Dedifferentiated amniotic fluid mesenchymal stem cell (primary cell): ENCODE measurements at regions not wholly inside any gene's neighbourhood (a gene's known extent, or its start where the extent isn't known, plus 50 kb on each side); places are given as distances from the start of the nearest gene placed in this dataset.
"Not testable (repeated sequence)": the region's sequence is repeated elsewhere in the genome, so short reads cannot be mapped to it uniquely, and the experiment has no call there.

Experiments
- DNase-seq: peaks from one replicate; pipeline ENCODE4 v3.0.0-alpha.2; 2016; ENCODE audit errors: extremely low spot score

DNA sequence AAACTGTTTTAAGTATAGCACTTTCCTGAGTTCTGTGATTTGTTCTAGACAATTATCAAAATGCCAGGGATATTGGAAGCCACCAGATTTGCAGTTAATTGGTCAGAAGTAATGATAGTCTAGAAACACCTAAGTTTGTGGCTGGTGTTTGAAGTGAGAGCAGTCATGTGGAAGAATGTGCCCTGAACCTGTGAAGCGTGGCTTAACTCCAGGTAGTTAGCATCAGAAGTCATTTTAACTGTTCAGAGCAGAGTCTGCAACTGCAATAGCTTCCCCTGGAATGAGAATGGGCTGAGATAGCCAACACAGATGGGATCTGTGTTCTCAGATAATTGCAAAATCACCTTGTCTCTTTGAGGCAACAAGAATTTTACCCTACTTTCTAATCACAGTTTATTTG is 255.1 kb upstream of the GK2 start:
- no peak for DNase-seq

DNA sequence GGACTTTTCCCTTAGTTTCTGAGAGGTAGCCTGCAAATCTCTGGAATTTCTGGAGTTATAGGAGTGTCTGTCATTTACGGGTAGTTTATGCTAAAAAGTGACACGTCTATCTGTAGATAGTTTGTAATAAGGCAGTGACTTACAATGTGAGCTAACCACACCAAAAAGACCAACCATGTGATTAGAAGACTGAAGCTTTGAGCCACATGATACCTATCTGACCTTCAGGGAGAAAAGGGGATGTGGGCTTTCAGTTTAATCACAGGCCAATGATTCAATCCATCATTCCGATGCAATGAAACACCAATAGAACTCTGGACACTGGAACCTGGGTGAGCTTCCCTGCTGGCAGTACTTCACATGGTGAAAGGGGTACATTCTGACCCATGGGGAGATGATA is 254.6 kb upstream of the GK2 start:
- DNase-seq = no peak

DNA sequence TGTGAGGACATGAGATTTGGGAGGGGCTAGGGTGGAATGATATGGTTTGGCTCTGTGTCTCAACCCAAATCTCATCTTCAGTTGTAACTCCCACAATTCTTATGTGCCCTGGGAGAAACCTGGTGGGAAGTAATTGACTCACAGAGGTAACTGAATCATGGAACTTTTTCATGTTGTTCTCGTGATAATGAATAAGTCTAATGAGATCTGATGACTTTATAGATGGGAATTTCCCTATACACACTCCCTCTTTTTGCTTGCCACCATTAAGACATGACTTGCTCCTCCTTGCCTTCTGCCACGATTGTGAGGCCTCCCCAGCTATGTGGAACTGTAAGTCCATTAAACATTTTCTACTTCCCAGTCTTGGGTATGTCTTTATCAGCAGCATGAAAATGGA is 253.2 kb upstream of the GK2 start:
- DNase-seq = no peak

DNA sequence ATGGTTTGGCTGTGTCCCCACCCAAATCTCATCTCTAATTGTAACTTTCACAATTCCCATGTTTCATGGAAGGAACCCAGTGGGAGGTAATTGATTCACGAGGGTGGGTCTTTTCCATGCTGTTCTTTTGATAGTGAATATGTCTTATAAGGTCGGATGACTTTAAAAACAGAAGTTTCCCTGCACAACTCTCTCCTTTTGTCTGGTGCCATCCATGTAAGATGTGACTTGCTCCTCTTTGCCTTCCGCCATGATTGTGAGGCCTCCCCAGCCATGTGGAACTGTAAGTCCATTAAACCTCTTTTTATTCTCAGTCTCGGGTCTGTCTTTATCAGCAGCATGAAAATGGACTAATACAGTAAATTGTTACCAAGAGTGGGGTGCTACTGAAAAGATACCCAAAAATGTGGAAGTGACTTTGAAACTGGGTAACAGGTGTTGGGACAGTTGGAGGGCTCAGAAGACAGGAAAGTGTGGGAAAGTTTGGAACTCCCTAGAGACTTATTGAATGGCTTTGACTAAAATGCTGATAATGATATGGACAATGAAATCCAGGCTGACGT is 251.4 kb upstream of the GK2 start:
- DNase-seq = not testable (repeated sequence)

DNA sequence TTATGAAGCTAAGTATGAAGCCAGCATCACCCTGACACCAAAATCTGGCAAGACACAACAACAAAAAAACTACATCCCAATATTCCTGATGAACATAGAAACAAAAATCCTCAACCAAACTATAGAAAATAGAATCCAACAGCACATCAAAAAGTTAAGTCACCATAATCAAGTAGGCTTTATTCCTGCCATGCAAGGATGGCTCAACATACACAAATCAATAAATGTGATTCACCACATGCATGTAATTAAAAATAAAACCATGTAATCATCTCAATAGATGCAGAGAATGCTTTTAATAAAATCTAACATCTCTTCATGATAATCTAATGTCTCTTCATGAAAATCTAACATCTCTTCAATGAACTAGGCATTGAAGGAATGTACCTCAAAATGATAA is 249.4 kb upstream of the GK2 start:
- no peak for DNase-seq

DNA sequence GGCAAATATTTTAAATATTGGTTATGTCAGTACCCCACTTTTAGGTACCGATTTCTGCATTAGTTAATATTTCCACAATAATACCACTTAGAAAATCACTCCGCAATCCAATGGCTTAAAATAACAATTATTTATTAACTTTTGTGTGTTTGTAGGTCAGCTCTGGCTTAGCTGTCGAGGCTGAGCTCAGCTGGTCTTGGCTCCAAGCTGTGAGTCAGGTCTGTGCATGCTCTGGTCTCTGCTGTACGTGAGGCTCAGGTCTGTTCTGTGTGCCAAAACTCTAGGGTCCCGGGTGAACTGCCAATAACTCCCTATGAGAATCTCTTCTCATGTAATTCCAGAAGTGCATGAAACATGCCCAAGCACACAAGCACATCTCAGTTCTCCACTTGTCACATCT is 245.8 kb upstream of the GK2 start:
- no peak for DNase-seq

DNA sequence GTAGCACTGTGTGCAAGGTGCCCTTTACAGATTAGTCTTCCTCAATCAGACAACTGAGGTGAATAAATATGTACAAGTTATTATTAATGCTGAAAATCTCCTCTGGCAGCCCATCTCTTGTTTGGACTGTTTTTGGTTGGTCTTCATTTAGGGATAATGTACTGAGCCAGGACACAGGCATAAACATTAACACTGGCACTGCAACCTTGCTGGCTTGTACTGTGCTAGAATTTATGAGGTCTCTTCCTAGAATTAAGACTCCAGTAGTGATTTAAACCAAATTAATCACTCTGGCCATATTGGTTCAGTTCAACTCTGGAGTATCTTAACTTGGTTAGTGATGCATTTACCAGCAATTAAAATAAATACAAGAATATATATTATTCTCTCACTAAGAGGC is 244.7 kb upstream of the GK2 start:
- DNase-seq = no peak

DNA sequence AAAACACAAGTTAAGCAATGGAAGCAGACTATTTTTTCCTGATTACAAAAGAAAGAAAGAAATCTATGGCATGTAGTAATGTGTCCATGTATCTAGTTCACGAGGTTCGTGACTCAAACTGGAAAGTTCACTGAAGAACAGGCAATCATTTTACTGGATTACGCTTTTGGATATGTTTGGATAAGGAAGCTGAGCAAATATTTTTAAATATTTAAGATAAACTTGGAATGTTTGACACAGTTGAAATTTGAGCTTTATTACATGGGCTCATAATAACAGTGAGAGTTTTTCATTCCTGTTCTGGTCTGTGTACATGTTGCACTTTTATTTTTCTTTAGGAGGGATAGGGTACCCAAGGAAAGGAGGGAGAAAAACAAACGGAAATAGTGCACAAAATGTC is 244.2 kb upstream of the GK2 start:
- peak; percentile 51 for DNase-seq

DNA sequence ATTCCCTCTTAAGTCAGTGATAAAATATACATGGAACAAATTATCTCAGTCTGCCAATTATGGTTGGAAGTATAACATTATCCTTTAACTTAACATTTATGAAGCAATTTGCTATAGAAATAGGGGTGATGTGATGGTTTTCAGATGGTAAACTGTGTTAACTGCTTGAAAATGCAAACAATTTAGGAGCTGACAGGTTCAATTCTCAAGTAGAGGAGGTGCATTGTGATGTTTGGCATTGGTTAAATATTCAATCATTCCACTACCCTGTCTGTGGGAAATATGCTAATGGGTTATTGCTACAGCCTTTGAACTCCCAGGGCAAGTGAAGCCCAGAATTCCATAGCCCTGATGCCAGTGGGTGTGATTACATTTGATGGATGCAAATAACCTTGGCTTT is 243.4 kb upstream of the GK2 start:
- no peak for DNase-seq

DNA sequence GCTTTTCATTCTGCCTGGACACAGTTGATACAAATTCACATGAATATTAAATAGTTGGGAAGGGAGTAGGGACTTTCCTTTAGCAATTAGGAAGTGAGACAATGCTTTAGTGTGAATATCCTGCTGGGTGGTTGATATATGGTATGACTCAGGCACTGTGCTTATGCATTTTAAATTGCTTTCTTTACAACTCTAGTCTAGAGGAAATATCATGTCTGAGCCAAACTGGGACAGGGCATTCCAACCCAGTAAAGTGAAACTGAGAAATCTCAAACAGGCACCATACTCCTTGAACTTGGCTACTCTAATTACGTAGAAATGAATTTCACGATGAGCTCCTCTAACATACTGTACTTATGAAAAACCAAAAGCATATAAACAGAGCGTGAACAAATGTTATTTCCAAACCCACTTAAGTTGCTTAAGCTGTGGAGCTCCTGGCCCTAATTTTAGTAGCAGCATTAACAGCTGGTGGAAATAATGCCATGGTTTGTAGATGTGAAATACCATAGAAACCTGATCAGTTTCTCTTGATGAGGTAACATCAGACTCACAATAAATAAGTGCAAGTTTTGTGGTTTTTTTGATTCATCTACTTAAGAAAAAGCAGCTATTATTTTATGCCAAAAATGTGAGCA is 242.9 kb upstream of the GK2 start:
- DNase-seq = peak; percentile 17

DNA sequence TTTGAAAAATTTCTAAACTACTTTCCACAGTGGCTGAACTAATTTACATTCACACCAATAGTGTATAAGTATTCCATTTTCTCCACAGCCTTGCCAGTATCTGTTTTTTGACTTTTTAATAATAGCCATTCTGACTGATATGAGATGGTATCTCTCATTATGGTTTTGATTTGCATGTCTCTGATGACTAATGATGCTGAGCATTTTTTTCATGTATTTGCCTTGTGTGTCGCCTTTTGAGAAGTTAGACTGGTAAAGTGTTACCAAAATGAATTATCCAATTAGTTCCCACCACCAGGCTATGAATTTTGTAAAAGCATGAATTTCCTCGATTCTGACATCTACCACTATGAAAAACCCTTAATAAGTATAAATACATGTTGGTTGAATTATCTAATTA is 242.2 kb upstream of the GK2 start:
- no peak for DNase-seq

DNA sequence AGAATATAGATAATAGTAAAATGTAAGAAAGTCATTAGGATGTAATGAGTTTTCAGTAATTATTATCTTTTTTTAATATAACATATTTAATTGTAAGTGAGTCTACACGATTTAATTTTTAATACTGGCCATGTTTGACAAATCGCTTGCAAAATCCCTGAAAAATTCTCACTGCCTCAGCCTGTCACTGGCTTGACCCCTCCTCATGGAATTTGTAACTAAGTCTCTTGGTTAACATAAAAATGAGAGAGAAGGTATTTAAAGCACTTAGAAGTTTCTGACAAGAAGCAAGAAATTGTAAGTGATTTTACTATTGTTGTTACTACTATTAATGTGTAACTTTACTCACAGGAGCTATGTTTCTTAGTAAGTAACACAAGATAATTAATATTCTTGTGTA is 237.9 kb upstream of the GK2 start:
- DNase-seq = no peak

DNA sequence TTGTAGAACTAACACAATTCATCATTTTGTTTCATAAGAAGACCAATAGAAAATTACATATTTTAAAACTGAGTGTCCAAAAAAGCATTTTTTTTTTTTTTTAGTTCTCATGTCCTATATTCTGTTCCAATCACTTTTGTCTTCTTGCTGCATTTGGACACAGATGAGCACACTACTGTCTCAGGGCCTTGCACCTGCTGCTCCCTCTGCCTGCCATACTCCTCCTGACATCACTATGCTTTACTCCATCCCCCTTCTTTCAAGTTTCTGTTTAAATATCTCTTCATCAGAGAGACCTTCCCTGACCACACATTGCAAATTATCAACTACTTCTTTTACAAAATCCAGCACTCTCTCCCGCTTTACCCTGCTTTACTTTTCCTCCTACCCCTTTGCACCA is 230.7 kb upstream of the GK2 start:
- DNase-seq = no peak

DNA sequence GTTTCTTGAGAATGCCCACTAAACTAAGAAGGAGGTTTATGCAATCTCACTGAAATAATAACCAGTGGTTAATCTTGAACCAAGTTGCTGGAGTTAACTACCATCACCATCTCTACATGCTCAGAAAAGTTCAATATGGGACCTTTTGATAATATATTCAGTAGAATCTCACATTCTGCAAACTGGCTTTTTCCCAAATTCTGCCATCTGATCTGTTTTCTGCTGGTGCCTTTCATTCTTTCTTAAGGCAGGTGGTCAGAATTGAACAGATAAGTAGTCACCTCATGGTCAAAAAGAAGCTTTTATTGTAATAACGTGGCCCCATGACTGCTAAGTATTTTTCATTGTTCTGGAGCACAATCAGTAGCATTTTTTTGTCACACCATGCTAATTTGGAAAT is 229.0 kb upstream of the GK2 start:
- no peak for DNase-seq

DNA sequence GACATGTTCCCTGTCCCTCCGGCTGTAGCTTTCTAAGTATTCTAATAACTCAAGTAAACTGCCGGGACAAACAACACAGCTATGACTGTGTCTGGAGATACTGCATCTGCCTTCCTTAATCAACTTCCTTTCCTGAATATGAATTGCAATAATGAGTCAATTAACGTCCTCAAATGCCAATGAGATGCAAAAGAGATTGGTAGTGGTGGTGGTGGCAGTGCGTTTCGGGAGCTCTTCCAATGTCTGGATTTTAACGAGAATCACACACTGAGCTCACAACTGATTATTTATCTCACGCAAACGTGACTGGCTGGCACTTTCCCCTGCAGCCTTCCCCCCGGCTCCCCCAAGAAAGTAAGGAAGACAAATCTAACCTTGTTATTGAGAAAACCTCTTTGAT is 226.1 kb upstream of the GK2 start:
- DNase-seq = no peak

DNA sequence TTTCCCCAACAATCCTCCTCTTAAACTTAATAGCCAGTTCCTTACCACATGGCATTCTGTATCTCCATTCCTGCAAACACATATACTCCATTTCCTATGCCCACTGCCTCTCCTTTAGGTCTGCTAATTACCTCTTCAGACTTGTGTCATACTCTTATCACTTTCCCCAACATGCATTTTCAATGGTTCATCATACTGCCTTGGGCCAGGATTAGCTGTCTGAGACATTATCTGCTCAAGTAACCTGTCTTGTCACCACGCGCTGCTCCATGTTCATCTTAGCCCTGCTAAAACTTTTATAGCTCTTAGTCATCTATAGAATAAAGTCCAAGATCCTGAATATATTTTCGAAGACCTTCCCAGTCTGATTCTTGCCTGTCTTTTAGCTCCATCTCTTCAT is 224.1 kb upstream of the GK2 start:
- no peak for DNase-seq

DNA sequence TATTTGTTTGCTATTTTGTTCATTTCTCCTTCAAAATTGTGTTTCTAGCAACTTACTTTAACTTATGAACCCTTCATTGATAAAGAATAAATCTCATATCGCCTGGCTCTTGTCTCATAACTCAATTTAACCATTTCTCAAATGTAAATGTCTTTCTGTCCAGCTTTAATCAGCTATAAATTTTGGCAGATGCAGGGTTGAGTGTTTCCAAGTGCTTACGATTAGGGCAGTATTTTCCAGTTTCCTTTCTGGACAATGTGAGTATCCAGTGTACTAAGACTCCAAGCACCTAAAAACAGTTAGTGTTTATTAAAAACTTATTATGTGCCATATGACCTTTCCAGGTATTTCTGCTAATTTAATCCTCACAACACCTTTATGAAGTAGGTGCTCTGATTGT is 218.6 kb upstream of the GK2 start:
- no peak for DNase-seq

DNA sequence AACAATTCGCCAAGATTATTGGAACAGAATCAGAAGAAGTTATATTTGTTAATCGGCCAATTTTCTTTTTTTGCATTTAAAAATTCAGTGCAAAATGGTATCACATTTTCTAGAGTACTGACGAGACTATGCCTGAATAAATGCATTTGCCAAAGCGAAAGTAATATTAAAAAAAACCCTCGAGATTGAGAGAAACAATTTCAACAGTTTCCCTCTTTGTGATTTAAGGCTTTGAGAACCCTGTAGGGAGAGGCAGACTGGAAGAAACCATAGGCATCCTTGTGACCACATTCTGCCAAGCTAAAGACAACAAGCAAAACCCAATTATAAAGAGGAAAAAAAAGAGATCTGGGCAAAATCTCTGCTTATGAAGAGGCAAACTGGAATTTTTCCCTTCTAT is 218.1 kb upstream of the GK2 start:
- no peak for DNase-seq

DNA sequence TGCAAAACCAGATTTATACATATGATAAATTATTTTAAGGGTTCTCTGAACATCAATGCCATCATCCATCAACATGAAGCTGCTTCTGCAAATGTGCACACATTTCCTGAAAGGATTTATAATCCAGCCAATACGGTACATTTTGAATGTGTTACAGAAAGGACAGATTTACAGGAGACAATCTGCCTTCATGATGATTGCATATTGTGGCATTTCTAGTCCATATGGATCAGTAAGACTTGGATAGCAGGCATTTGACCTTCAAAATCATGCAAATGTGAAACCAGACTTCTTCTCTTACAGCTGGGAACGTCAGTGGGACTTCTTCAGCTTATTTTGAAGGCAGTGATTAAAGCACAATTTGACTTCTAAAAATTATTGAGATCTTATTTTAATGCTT is 217.3 kb upstream of the GK2 start:
- DNase-seq = no peak

DNA sequence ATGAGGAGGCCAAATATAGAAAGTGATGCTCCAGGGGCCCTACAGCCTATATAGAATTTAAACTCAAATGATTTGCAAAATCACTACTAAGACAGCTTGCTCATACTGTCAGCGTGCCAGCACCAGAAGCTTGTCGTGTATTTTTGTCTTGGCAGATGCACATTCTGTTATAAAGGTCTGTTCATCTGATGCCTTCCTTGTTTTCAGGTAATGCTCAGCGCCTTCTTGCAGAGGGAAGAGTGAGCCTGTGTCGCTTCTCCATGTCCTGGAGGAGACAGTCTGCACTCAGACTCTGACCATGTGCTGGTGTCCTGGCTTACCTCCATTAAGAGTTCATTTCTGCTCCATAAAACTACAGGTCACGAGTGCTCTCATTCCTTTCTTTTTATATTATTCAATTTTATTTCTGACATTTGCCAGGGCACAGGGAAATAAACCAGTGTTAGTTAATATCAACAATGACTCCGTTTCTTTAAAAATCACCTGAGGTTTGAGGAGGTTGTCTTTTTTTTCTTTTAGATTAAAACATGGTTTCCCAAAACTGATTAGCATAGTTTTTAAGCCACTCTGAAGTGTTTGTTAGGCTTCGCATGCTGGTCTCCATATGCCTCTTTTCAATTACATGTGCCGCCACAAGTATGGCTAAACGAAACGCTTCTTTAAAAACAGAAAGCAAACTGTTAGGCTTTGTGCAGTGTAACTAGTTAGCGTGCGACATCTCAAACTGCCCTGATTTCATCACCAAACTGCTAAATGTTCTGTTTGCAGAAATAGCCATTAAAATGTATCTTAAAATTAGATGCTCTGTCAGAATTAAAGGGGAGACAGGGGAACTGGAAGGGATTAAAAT is 215.2 kb upstream of the GK2 start:
- no peak for DNase-seq

DNA sequence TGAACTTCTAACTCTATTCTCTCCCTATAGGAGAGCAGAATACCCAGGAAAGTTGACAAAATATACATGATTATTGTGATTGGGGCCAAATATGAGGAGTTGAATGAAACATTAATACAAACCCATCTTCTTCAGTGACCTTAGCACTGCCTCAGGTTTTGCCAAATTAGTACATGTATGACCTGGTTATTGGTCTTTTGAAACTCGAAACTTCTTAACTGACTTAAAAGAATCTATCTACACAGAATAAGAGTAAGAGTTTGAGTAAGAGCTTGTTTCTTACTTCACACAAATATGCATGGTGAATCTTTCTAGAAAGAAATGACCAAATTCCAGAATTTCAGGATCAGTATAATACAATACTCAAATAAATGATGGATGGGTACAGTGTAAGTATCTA is 213.0 kb upstream of the GK2 start:
- no peak for DNase-seq

DNA sequence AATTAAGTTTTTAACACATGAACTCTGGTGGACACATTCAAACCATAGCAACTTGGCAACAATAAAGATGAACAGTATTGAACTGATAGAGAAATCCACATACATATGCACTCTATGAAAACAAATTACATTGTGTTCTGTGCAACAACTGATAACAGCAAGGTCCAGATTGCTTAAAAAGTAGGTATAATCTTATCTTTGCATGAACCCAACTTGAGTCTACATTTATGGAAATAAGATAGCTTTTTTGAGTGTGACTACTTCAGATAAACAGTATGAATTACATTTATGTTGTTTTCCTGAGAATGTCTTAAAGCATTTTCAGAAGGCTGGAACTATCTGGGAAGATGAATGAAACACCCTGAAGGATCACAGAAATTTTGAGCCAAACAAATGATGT is 212.6 kb upstream of the GK2 start:
- DNase-seq = no peak

DNA sequence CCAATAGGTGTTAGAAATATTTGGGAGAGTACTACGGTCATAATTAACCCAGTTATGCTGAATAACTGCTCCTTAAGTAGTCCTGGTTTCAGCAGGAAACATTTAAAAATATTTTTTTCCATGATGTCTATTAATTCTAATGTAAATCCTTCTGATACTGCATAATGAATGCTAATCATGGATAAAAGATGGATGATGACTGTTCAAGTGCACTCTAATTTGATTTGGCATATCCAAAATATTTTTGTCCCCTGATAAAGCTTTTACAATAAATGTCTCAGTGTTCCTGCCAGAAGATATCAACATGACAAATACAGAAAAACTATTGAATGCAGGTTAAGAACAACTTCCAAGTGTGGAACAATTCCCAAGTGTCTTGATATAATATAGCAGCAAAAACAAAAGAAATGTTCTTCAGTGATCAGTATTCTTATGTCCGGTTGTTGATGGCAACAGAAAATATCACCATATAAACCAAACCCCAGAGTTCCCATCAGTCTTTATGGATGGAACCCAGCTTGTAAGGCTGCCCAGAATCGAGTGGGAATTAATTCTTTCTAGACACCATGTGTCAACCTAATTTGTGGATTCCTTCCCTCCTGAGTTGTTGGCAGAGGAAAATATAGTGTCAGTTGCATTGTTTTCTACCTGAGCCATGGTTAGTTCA is 205.4 kb upstream of the GK2 start:
- no peak for DNase-seq
